ENCODE measurements at regions not wholly inside any gene's neighbourhood (a gene's known extent, or its start where the extent isn't known, plus 50 kb on each side); places are given as distances from the start of the nearest gene placed in this dataset.
"Not testable (repeated sequence)": the region's sequence is repeated elsewhere in the genome, so short reads cannot be mapped to it uniquely, and the experiment has no call there.

DNA sequence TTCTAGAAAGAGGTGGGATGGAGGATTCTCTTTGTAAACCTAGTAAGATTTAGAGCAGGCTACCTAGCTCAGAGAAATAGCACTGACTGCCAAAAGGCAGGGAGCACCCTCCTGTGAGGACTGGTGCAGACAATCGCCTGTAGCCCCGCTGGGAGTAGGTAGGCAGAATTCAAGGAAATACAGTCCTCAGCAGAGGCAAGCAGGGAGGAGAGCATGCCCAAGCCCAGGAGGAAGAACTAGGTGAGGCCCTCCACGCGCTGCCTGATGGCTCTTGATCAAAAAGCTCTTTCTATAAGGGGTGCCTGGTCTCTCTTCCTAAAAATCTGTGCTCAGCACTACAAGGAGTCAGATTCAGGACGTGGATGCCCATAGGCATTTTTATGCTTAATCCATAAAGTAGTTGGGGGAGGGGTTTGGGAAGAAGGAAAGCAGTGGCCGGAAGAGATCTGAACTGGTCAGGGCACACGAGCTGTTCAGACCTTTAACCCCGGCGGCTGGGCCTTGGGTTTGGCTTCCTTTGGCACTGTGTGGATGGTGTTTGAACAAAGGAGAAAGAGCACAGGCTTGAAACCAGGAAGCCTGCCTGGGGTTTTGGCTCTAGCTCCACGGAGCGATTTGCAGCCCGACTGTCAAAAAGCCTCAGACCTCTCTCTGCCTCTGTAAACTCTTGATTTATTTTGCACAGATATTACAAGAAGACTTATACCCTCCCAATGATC lies 320.6 kb downstream of the FOXO1 start:
- no peak for DNase-seq

DNA sequence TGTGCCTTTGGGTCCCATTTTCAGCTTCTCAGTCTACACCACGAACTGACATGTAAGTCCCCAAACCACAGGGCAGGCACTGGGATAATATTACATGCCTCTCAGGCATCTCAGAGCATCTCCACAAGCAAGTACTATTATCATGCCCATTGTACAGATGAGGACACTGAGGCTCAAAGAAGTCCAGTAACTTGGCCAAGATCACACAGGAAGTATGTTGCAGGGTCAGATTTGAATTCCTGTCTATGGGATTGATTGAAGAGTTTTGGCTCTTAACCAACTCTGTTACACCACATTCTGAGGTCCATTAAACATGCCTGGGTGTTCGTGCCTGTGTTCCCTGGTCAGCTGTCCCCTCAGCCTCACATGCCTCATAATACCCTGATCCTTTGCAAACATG lies 319.8 kb downstream of the FOXO1 start:
- DNase-seq = no peak

GRCh38 chr13:40348096-40348679 lies 318.3 kb downstream of the FOXO1 start:
- no peak for DNase-seq

DNA sequence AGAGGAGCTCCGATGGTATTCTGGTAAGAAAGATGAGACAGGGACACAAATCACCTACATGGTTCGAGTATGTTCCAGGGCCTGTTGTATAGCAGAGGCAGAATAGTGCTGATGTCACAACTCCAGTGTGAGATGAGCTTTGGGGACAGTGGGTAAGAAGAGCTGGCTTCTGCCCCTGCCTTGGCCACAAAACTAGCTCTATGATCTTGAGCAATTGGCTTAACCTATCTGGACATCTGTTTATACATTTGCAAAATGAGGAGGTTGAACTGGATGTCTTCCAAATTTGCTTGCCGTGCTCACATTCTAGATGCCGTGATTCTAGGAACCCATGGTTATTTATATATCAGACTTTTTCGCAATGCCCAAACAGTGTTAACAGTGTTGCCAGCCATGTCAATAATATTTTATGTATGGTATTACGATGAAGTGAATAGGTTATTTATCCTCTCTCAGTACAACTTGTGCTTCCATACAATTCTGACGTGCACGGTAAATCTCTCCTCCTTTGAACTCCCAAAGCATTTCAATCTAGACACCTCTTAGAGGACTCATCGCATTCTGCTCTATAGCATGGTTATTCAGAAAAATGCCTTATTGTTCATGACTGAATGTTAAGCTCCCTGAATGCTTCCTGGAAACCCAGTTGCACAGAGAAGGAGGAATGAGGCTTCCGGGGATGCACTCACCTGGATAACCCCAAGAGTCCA lies 316.0 kb downstream of the FOXO1 start:
- DNase-seq = no peak

DNA sequence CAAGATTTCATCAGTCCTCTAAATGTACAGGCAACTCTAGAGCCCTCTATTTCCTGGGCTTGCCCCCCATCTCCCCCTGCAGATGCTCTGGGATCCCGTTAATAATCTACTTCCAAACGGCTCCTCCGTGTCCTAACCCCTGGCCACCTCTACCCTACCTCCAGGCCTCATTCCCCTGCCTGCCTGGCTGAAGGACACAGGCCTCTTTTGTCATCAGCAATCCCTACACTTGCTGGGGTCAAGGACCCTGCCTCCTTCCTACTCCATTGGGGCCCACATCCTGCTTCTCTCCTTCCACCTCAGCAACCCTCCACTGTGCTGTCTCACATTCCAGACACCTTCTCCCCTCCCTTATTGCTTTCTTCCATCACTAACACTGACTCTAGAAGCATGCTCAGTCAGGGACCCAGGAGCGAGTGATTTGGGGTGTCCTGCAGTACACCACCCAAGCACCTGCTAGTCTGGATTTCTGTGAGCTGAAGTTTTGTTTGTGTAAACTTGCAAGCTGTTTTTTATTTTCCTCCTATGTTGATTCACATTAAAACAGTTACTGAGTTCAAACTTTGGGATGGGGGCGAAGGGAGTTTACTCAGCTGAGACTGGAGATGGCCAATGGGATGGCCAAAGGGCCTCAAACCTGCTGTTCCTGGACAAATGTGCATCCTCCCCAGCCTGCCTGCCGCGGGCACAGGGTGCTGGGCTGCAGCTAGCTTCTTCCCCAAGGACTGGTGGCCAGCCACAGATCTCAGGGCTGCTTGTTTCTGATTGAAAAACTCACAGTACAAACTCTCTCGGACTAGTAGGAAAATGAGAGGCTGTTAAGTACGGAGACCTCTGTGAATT lies 314.7 kb downstream of the FOXO1 start:
- DNase-seq = no peak

GRCh38 chr13:40352380-40352778 lies 314.1 kb downstream of the FOXO1 start:
- DNase-seq = no peak

GRCh38 chr13:40352802-40353562 lies 313.5 kb downstream of the FOXO1 start:
- no peak for DNase-seq

DNA sequence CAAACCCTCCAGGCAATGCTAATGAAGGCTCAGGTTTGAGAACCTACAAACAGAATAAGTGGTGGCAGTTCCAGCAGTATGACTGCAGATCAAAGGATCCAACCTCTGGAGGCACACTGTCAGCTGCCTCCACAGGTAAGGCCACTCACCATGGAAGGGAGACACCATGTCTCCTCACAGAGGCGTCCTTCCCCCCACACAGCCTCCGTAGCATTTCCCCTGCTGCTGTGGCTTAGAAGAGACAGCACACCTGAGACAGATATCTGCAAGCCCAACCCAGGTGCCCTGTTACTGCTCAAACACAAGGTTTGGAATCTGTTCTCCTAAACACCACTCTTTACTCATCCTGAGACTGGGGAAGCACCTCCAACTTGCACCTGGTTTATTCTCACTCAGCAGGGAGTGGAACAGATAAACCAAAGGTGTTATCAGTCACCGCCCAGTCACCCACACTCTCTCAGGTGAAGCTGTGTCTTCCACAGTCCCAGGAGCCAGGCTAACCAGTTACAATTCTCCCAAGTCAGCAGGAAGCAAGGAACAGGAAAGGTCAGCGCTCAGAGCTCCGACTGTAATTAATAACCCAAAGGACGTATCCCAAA lies 311.2 kb downstream of the FOXO1 start:
- DNase-seq = no peak

DNA sequence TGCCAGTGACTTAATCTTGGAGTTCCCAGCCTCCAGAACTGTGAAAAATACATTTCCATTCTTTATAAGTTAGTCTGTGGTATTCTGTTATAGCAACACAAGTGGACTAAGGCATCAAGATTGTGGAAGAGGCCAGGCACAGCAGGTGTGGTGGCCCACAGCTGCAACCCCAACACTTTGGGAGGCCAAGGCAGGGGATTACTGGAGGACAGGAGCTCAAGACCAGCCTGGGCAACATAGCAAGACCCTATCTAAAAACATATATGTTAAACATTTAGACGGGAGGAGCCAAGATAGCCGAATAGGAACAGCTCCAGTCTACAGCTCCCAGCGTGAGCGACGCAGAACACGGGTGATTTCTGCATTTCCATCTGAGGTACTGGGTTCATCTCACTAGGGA lies 310.4 kb downstream of the FOXO1 start:
- no peak for DNase-seq

- DNase-seq = not testable (repeated sequence)
These were observed 310.0 kb downstream of the FOXO1 start for GRCh38 chr13:40356458-40356857.

DNA sequence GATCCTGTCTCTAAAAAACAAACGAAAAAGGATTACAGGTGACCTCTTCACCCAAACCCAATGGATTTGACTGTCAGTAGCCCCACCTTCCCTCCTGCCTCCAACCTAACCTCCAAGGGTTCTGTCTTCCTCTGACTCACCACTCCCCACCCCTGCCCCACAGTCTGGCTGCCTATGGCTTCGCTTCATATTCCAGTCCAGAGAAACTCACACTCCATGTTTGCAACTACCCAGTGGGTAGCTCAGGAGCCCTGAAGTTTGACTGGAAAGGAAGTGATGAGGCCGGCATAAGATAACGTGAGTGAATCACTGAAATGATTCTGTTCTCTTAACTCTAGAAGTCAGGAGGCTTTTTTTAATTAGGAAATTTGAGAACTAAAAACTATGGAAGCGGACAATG lies 303.9 kb downstream of the FOXO1 start:
- DNase-seq = no peak

GRCh38 chr13:40363653-40364052 lies 302.8 kb downstream of the FOXO1 start:
- no peak for DNase-seq

DNA sequence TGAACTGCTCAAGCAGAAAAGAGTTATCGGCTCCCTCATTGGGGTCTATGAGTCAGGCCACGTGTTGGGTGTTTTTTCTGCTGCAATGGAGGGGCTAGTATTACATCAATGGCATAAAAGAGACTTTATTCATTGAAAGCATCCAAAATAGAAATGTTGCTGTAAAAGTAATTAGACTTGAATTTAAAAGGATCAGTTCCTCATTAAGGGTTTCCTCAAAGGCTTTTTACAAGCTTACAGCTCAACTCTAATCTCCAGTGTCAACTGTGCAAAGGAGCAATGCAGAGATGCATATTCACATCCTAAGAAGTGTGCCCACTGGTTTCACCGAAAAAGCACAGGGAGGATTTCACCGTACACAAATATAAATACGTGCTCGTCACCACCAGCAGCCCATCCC lies 300.3 kb downstream of the FOXO1 start:
- DNase-seq = no peak

- no peak for DNase-seq
These were observed 298.1 kb downstream of the FOXO1 start for GRCh38 chr13:40368127-40368891.

DNA sequence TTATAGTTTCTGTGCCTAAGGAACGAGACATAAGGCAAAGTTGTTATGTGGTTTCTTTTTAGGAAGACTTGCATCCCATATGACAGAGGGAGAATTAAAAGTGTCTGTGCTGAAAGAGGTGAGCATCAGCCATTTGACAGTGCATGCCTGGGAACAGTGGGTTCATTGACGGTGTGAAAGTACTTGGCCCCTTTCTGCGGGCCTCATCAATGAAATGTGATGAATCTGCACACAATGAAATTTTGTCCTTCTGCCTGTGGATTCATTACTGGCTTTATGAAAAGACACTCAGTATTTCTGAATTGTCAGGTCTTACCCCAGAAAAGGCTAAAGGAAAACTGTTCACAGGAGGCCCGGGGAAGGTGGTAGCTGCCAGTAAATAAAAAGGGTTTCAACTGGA lies 295.8 kb downstream of the FOXO1 start:
- no peak for DNase-seq

DNA sequence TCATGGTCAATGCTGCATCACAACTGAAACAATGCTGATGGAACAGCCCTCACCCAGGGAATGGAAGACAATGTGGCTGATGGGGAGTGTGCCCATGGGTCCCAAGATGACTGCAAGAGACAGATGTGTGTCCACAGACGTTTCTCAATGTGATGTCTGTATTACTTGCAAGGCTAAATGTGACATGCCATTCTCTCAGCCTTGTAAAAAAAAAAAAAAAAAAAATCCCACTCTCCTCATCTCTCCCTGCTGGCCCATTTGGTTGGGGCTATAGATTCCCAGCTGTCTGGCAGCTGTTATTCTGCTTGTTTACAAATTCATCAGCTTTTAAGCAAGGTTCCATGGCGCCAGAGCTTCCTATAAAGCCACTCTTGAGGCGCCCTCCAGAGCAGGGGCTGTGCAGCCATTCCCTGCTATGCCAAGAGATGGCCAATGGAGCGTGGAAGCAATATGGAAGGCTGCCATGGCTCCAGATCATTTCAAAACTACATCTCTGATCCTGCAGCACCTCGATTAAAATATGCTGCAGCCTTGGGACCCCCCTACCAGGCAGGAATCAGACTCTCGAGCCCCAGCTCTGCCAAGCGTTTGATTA lies 294.8 kb downstream of the FOXO1 start:
- DNase-seq = no peak

GRCh38 chr13:40373608-40374007 lies 292.8 kb downstream of the FOXO1 start:
- DNase-seq = not testable (repeated sequence)

GRCh38 chr13:40375489-40376171 lies 290.8 kb downstream of the FOXO1 start:
- no peak for DNase-seq

- no peak for DNase-seq
These were observed 290.1 kb downstream of the FOXO1 start for GRCh38 chr13:40376296-40376849.
